GM12872 (cell line): ENCODE measurements at regions not wholly inside any gene's neighbourhood (a gene's known extent, or its start where the extent isn't known, plus 50 kb on each side); places are given as distances from the start of the nearest gene placed in this dataset.

Experiments used
- TF ChIP-seq, protein P1 (sequence below): IDR thresholded peaks from 3 replicates; pipeline ENCODE4 v1.5.1; 2011; ENCODE audit warnings: low read depth, mild to moderate bottlenecking, low read length, moderate library complexity; ENCODE audit not compliant: insufficient read depth

DNA sequence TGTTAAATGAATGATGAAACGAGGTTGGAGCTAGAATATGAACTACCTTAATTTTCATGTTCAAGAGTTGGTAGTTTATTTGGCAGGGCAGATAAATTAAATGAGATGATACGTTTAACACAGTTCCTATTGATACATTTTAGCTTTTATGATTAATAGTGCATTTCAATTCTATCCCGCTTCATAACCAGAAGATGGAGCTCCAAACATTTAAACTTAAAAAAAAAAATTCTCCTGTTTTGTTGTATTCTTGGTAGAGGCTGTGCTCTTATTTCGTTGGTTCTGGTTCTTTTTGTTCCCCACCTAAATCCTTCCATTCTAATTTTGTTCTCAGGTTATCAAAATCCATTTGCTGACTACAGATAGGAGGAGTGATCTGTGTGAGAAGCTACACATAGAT lies 71.8 kb upstream of the PTPN13 start:
- TF ChIP-seq, protein P1, sequence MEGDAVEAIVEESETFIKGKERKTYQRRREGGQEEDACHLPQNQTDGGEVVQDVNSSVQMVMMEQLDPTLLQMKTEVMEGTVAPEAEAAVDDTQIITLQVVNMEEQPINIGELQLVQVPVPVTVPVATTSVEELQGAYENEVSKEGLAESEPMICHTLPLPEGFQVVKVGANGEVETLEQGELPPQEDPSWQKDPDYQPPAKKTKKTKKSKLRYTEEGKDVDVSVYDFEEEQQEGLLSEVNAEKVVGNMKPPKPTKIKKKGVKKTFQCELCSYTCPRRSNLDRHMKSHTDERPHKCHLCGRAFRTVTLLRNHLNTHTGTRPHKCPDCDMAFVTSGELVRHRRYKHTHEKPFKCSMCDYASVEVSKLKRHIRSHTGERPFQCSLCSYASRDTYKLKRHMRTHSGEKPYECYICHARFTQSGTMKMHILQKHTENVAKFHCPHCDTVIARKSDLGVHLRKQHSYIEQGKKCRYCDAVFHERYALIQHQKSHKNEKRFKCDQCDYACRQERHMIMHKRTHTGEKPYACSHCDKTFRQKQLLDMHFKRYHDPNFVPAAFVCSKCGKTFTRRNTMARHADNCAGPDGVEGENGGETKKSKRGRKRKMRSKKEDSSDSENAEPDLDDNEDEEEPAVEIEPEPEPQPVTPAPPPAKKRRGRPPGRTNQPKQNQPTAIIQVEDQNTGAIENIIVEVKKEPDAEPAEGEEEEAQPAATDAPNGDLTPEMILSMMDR, result peak; percentile 2; the same call in 1 of the 3 replicates

DNA sequence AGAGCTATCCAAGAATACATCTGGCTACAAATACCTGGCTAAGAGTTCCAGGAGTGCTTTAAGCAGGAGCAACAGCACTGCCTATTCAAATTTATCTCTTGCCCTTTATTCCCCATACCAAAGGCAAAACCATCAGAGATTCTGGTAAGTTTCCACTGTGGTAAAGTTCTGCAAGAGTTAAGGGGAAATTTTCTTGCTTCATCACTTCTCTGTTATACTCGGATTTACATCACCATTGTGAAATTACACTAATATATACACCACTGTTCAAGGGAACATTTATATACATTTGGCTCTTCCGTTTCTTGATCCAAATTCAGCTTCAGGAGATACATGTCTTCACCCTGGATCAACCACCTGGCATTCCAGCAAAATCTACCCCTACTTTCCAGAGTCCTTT lies 70.8 kb upstream of the PTPN13 start:
- TF ChIP-seq, protein P1, result no peak

DNA sequence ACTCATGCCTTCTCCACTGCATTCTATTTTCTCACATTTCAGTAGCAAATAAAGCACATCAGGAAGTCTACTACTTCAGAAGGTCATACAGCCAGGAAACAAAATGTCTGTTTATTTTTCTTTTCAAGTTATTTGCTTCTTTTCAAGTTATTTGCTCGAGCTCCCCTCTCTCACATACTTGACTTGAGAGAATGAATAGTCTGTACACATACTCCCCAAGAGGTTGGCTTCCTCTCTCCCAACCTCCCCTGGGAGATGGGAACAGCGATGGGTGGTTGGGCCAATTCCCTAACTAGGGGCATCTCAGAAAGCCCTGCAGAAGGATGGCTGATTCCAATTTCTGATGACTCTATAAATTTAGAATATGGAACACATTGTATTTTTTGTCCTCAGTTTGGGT lies 64.7 kb upstream of the PTPN13 start:
- TF ChIP-seq, protein P1, result no peak

DNA sequence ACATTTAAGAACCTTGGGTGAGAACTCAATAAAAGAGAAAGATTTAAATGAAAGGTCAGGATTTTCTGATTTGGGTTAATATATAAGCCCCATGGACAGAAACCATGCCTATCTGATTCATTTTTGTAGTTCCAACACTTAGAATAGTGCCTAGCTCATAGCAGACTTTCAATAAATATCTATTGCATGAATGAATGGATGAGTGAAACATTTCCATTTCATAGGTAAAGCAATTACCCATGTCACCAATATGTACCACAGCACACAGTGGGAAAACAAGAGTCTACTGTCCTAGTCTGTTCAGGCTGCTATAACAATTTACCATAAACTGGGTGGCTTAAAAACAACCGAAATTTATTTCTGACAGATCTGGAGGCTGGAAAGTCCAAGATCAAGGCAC lies 63.9 kb upstream of the PTPN13 start:
- TF ChIP-seq, protein P1, result no peak

DNA sequence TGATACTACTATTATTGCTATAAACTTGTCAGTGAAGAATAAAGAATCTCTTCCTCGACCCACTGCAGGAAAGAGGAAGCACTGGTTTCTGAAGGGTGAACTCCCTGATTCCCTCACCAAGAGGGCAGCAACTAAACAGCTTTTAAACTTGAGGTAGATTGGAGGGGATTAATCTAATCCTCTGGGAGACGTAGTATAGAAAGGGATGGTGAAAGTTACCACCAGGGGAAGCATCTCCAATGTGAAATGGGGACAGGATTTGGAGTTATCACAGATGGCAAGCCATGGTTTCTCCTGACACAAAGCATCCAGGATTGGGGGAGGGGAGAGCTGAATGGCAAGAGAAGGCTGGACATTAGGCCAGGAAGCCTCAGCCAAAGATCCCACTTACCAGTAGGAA lies 62.7 kb upstream of the PTPN13 start:
- TF ChIP-seq, protein P1, result no peak

DNA sequence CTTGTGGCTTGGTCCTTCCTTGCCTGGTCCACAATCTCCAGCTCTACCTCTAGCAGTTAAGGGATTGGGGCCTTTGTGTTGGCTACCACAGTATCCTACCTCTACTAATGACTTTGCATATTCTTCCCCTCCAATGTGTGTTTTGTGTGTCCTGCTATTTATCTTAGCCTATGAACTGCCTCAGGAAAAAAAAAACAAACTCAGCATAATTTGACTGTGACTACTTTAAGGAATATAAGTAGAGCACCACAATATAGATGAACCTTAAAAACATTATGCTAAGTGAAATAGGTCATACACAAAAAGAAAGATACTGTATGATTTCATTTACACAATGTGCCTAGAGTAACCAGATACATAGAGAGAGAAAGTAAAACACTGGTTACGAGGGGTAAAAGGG lies 61.3 kb upstream of the PTPN13 start:
- TF ChIP-seq, protein P1, result no peak

DNA sequence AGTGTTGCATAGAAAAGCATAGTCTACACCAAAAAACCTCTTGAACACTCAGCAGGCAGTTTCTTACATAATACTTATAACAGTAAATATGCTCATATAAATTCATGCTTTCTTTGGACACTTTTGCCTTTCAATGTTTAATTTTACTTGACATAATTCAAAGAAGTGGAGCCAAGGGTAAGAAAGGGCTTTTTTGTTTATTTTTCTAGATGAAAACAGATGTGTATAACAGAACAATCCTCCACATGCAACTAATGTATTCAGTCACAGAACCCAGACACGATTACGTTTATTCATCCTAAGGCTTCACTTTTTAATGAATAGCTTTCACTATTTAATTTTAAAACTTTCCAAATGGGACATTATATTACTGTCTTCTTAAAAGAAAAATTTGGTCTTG lies 58.0 kb upstream of the PTPN13 start:
- TF ChIP-seq, protein P1, result no peak

DNA sequence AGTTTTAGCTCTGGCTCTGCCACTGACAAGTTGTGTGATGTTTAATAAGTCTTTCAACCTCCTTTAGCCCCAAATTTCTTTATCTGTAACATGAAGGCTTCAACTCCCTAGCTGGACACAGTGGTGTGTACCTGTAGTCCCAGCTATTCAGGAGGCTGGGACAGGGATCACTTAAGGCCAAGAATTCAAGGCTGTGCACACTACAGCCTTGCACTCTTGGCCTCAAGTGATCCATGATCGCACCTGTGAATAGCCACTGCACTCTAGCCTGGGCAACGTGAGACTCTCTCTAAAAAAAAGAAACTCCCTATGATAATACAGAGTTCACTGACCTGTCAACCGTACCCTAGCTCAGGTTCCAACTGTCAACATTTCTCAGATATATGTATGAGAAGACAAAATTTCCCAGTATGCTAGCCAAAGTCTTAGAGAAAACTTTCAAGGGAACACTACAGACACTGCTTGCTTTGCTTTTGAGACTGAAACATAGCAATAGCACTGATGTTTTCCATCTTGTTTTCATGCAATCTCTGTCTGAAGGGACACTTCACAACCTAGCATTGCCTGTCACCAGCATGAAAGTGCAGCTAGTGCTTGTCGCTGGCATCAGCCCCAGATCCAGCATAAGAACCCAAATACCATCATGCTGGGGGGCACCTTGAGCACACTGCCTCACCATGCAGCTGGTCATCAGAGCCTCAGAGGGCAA lies 51.6 kb upstream of the PTPN13 start:
- TF ChIP-seq, protein P1, result no peak
